GM12872 (cell line): ENCODE measurements at regions not wholly inside any gene's neighbourhood (a gene's known extent, or its start where the extent isn't known, plus 50 kb on each side); places are given as distances from the start of the nearest gene placed in this dataset.

Experiments
- TF ChIP-seq, protein P1 (sequence below): IDR thresholded peaks from 3 replicates; pipeline ENCODE4 v1.5.1; 2011; ENCODE audit warnings: low read depth, mild to moderate bottlenecking, low read length, moderate library complexity; ENCODE audit not compliant: insufficient read depth

DNA sequence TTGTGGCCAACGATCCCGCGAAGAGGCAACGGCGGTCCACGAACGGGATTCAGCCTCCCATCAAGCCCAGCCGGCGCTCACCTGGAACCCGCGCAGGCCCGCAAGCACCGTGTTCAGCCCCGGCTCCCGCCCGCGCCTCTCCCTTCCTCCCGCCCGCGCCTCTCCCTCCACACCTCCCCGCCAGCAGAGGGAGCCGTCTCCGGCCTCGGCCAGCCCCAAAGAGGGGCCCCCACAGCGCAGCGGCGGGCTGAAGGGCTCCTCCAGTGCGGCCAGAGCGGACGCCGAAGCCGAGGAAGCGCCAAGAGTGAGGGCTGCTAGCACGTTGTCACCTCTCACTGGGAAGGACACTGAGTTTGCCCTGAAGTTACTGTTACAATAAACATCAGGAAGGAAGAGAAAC lies 55.3 kb upstream of the LAPTM4A start:
- TF ChIP-seq, protein P1, sequence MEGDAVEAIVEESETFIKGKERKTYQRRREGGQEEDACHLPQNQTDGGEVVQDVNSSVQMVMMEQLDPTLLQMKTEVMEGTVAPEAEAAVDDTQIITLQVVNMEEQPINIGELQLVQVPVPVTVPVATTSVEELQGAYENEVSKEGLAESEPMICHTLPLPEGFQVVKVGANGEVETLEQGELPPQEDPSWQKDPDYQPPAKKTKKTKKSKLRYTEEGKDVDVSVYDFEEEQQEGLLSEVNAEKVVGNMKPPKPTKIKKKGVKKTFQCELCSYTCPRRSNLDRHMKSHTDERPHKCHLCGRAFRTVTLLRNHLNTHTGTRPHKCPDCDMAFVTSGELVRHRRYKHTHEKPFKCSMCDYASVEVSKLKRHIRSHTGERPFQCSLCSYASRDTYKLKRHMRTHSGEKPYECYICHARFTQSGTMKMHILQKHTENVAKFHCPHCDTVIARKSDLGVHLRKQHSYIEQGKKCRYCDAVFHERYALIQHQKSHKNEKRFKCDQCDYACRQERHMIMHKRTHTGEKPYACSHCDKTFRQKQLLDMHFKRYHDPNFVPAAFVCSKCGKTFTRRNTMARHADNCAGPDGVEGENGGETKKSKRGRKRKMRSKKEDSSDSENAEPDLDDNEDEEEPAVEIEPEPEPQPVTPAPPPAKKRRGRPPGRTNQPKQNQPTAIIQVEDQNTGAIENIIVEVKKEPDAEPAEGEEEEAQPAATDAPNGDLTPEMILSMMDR, result no peak

DNA sequence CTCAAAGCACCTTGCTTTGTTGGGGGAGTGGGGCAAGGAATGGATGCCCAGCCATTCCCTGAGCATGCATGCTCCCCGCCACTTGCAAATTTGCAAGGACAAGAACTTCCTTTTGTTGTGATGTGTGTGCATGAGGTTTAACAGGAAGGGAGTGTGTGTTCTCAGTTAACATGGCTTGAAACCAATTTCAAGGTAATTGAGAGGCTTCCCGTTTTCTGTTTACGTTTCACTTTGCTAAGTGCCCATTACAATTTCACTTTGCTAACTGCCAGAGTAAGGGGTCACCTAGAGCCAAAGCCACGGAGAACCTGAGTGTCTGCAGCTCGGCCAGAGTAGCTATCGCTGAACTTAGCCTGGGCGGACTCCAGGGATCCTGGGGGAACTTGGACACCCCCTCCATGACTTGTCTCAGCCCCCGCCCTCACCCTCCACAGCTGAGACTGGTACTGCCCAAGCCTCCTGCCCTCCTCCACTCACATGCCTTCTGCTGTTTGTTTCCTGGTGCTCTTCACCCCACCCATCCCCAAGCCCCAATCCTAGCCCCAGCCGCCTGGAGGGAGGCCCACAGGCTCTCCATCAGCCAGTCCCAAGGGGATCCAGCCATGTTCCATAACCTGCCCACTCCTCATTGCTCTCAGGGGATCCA lies 53.6 kb upstream of the LAPTM4A start:
- TF ChIP-seq, protein P1, result no peak

DNA sequence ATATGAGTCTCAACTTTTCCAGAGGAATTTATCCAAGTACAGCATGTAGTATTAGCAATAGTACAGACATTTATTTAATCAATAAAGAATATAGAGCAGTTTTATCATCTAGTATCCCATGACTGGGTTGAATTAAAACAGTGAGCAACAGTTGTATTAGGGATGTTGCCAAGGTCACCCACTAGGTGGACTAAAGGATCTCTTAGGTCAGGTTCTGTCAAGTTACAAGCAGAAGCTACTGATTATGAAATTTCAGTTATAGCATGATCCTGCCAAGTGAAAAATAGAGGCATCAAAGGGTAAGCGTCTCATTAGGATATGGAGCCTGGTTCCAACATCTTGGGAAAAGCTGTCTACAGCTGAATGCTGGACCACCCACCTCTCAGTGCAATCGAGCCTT lies 52.1 kb upstream of the LAPTM4A start:
- TF ChIP-seq, protein P1, result peak; percentile 37; the same call in 1 of the 3 replicates
